ENCODE measurements at regions not wholly inside any gene's neighbourhood (a gene's known extent, or its start where the extent isn't known, plus 50 kb on each side); places are given as distances from the start of the nearest gene placed in this dataset.

GRCh38 chr9:118362123-118362522 lies 657.9 kb downstream of the TLR4 start:
- H3K27ac ChIP-seq (ENCODE audit: low read length), result no peak overlapping the region
- 82% methylated on average over 1 of the region's 1 CpG for WGBS (ENCODE audit: insufficient coverage)
- H3K27me3 ChIP-seq (ENCODE audit: control insufficient read depth, insufficient read depth, low read length), result no peaks in the 10 kb centered on the region
- DNase-seq (no peak), ATAC-seq (no peak)
- H3K4me1 ChIP-seq (ENCODE audit: control insufficient read depth, insufficient read depth, low read length), result no peaks in the 10 kb centered on the region
- no peaks in the 10 kb centered on the region for H3K36me3 Mint-ChIP-seq
- TF ChIP-seq CTCF (IDR thresholded peaks at IDR 0.05), result no peak
- H3K36me3 ChIP-seq (ENCODE audit: control insufficient read depth, insufficient read depth, low read length), result no peaks in the 10 kb centered on the region
- no peak overlapping the region for H3K4me3 ChIP-seq (ENCODE audit: low read length)
- peaks cover 6% of the 10 kb centered on the region for H3K9me3 ChIP-seq (ENCODE audit: control insufficient read depth, insufficient read depth, low read length)
- H3K4me3 Mint-ChIP-seq, result no peak overlapping the region
- H3K27me3 Mint-ChIP-seq (ENCODE audit: low read depth in 2 of 2), result no peaks in the 10 kb centered on the region
- peaks cover 6 to 9% of the 10 kb centered on the region in 2 donors for H3K9me3 Mint-ChIP-seq
- H3K27ac Mint-ChIP-seq, result no peak overlapping the region
- no peaks in the 10 kb centered on the region for H3K4me1 Mint-ChIP-seq
- intact Hi-C loops (cut with micrococcal nuclease), result no loop called here

GRCh38 chr9:118362596-118362995 lies 658.4 kb downstream of the TLR4 start:
- H3K27me3 Mint-ChIP-seq (ENCODE audit: low read depth in 2 of 2), result no peaks in the 10 kb centered on the region
- no peak overlapping the region for H3K4me3 Mint-ChIP-seq
- H3K9me3 Mint-ChIP-seq, result peaks cover 6 to 9% of the 10 kb centered on the region in 2 donors
- no peak overlapping the region for H3K27ac ChIP-seq (ENCODE audit: low read length)
- H3K36me3 Mint-ChIP-seq, result no peaks in the 10 kb centered on the region
- H3K27ac Mint-ChIP-seq, result no peak overlapping the region
- H3K4me3 ChIP-seq (ENCODE audit: low read length), result no peak overlapping the region
- ATAC-seq, result no peak
- H3K27me3 ChIP-seq (ENCODE audit: control insufficient read depth, insufficient read depth, low read length), result no peaks in the 10 kb centered on the region
- intact Hi-C loops (cut with micrococcal nuclease), result no loop called here
- 80% methylated on average over 1 of the region's 3 CpGs for WGBS (ENCODE audit: insufficient coverage)
- H3K4me1 Mint-ChIP-seq, result no peaks in the 10 kb centered on the region
- no peaks in the 10 kb centered on the region for H3K4me1 ChIP-seq (ENCODE audit: control insufficient read depth, insufficient read depth, low read length)
- TF ChIP-seq CTCF (IDR thresholded peaks at IDR 0.05), result no peak
- H3K36me3 ChIP-seq (ENCODE audit: control insufficient read depth, insufficient read depth, low read length), result no peaks in the 10 kb centered on the region
- no peak for DNase-seq
- peaks cover 6% of the 10 kb centered on the region for H3K9me3 ChIP-seq (ENCODE audit: control insufficient read depth, insufficient read depth, low read length)

- no peaks in the 10 kb centered on the region for H3K4me1 ChIP-seq (ENCODE audit: control insufficient read depth, insufficient read depth, low read length)
- no peaks in the 10 kb centered on the region for H3K4me1 Mint-ChIP-seq
- no peak for ATAC-seq
- H3K4me3 Mint-ChIP-seq, result no peak overlapping the region
- no peaks in the 10 kb centered on the region for H3K36me3 ChIP-seq (ENCODE audit: control insufficient read depth, insufficient read depth, low read length)
- H3K27me3 Mint-ChIP-seq (ENCODE audit: low read depth in 2 of 2), result no peaks in the 10 kb centered on the region
- no peaks in the 10 kb centered on the region for H3K36me3 Mint-ChIP-seq
- peaks cover 6% of the 10 kb centered on the region for H3K9me3 ChIP-seq (ENCODE audit: control insufficient read depth, insufficient read depth, low read length)
- no peaks in the 10 kb centered on the region for H3K27me3 ChIP-seq (ENCODE audit: control insufficient read depth, insufficient read depth, low read length)
- H3K9me3 Mint-ChIP-seq, result peaks cover 8 to 13% of the 10 kb centered on the region in 2 donors
- no peak overlapping the region for H3K4me3 ChIP-seq (ENCODE audit: low read length)
- 71% methylated on average over 7 of the region's 7 CpGs for WGBS (ENCODE audit: insufficient coverage)
- intact Hi-C loops (cut with micrococcal nuclease), result no loop called here
- TF ChIP-seq CTCF (IDR thresholded peaks at IDR 0.05), result no peak
- DNase-seq, result no peak
- no peak overlapping the region for H3K27ac ChIP-seq (ENCODE audit: low read length)
- H3K27ac Mint-ChIP-seq, result no peak overlapping the region
These were observed 660.3 kb downstream of the TLR4 start for GRCh38 chr9:118364266-118365106.

DNA sequence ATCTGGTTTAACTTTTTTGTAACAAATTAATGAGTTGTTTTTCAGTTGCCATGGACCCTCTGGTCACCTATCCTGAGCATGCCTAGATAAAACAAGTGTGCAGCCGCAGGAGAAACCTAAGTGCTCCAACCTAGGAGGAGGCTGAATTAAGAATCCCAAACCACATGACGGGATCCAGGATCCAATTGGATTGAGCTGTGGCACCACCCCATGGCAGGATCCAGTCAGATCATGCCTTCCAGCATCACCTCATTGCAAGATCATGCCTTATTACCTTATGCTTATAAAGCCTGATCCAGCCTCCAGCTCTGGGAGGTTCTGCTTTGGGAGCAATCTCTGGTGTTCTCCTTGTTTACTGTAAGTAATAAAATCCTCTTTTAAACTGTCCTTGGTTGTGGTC lies 662.0 kb downstream of the TLR4 start:
- intact Hi-C loops (cut with micrococcal nuclease), result no loop called here
- Histone ChIP-seq H3K9me3 (ENCODE audit: control insufficient read depth, insufficient read depth, low read length) (peaks cover 6% of the 10 kb centered on the region), H3K27ac (ENCODE audit: low read length) (no peak overlapping the region), H3K4me1 (ENCODE audit: control insufficient read depth, insufficient read depth, low read length) (no peaks in the 10 kb centered on the region), H3K27me3 (ENCODE audit: control insufficient read depth, insufficient read depth, low read length) (no peaks in the 10 kb centered on the region), H3K36me3 (ENCODE audit: control insufficient read depth, insufficient read depth, low read length) (no peaks in the 10 kb centered on the region), H3K4me3 (ENCODE audit: low read length) (no peak overlapping the region)
- Mint-ChIP-seq H3K4me1 (no peaks in the 10 kb centered on the region), H3K27ac (no peak overlapping the region), H3K36me3 (no peaks in the 10 kb centered on the region), H3K9me3 (peaks cover 7 to 8% of the 10 kb centered on the region in 2 donors), H3K4me3 (no peak overlapping the region), H3K27me3 (ENCODE audit: low read depth in 2 of 2) (no peaks in the 10 kb centered on the region)
- DNase-seq (no peak), ATAC-seq (no peak)
- no peak for TF ChIP-seq CTCF (IDR thresholded peaks at IDR 0.05)
- 77% methylated on average over 2 of the region's 2 CpGs for WGBS (ENCODE audit: insufficient coverage)

All from natural killer cell (primary cell).